WI38 (cell line): ENCODE measurements at regions not wholly inside any gene's neighbourhood (a gene's known extent, or its start where the extent isn't known, plus 50 kb on each side); places are given as distances from the start of the nearest gene placed in this dataset.

ENCODE experiments used
- H3K4me3 ChIP-seq: 2 replicates; pipeline ENCODE4 v1.5.1; 2011; ENCODE audit warnings: low read depth, mild to moderate bottlenecking, control low read depth, low read length
- TF ChIP-seq, protein P1 (sequence below): IDR thresholded peaks from 2 replicates; pipeline ENCODE4 v1.5.1; 2012; ENCODE audit warnings: low read depth, mild to moderate bottlenecking, control low read depth, low read length

DNA sequence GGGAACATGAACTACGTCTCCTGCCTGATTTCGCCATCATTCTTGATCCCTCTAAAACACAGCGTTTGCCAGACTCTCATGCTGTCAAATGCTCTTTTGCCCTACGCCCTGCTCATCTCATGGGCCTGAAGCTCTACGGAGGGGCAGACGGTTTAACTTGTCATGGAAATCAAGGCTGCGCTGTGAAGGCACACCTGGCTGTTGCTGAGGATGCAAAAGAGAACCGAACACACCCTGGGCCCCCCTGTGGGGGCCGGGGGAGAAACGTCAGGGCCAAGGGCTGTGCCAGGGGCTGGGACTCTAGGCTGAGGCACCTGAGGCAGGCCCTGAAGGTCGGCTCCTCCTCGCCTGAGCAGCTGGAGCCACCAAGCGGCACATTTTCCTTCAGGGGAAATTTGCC, 957.2 kb downstream of the BRD1 start:
- TF ChIP-seq, protein P1, sequence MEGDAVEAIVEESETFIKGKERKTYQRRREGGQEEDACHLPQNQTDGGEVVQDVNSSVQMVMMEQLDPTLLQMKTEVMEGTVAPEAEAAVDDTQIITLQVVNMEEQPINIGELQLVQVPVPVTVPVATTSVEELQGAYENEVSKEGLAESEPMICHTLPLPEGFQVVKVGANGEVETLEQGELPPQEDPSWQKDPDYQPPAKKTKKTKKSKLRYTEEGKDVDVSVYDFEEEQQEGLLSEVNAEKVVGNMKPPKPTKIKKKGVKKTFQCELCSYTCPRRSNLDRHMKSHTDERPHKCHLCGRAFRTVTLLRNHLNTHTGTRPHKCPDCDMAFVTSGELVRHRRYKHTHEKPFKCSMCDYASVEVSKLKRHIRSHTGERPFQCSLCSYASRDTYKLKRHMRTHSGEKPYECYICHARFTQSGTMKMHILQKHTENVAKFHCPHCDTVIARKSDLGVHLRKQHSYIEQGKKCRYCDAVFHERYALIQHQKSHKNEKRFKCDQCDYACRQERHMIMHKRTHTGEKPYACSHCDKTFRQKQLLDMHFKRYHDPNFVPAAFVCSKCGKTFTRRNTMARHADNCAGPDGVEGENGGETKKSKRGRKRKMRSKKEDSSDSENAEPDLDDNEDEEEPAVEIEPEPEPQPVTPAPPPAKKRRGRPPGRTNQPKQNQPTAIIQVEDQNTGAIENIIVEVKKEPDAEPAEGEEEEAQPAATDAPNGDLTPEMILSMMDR = no peak
- no peak overlapping the region for H3K4me3 ChIP-seq

DNA sequence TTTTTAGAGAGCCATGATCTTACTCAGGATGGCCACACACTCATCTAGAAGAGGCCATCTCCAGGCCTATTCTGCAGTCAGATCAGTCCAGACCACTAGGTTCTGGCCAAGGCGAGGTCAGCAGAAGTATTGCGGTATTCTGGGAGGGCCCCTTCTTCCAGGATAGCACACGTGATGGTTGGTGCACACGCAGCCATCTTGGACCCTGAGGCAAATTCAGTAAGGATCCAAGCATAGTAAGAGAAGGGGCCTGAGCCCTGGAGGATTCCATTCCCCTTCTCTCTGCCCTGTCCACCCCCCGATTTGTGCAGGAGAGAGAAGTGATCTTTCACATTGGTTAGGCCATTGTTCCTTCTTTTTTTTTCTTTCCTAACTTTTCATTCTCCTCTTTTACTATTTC, 957.9 kb downstream of the BRD1 start:
- TF ChIP-seq, protein P1 = no peak
- H3K4me3 ChIP-seq = no peak overlapping the region

DNA sequence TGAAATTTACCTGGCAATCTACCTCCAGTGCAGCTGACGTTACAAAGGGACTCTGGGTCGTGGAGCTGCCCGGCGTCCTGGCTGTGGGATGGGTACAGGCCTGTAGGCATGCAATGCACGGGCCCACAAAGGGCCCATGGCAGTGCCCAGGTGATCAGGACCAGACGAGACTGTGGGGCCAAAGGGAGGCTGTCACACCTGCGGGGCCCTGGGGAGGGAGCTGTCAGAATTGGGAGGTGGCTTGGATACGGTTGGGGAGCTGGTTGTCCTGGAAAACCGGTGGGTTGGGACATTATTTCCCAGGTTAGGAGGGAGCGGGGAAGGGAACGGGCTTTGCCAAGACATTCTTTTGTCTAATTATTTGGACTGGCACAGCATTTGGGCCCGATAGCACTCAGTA, 958.5 kb downstream of the BRD1 start:
- TF ChIP-seq, protein P1 = no peak
- H3K4me3 ChIP-seq = no peak overlapping the region

DNA sequence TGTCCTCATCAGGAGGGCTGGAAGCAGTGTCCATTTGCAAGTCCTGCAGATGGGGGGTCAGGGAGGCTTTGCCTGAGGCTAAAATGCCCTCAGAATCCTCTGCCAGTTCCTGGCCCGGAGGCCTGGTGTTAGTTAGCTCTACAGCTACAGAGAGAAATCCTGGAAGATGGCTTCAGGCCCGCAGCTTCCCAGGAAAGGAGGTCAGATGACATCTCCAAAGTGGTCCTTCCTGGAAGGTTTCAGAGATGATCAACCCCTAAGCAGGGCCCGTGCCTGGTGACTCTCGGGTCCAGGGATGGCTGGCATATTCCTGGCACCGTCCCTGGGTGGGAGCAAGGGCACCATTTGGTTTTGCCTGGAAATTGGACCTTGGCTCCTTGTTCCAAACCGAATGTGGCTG, 959.1 kb downstream of the BRD1 start:
- TF ChIP-seq, protein P1 = no peak
- no peak overlapping the region for H3K4me3 ChIP-seq

DNA sequence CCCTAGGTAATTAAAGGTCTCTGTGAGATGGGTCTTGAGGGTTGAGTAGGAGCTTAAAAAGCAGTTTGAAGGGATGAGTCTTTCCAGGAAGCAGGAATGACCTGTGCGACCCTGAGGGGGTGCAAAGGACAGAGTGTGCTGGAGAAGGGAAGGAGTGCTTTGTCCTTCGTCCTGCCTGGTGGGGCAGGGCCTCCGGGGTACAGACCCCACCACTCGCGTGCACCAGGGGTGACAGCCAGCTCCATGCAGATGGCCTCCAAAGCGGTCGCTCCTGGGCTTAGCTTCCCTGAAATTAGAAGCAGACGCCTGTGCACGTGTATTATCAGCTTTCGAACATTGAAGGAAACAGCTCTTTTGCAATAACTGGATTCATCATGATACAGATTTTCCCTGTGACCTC, 959.8 kb downstream of the BRD1 start:
- no peak overlapping the region for H3K4me3 ChIP-seq
- TF ChIP-seq, protein P1 = no peak

DNA sequence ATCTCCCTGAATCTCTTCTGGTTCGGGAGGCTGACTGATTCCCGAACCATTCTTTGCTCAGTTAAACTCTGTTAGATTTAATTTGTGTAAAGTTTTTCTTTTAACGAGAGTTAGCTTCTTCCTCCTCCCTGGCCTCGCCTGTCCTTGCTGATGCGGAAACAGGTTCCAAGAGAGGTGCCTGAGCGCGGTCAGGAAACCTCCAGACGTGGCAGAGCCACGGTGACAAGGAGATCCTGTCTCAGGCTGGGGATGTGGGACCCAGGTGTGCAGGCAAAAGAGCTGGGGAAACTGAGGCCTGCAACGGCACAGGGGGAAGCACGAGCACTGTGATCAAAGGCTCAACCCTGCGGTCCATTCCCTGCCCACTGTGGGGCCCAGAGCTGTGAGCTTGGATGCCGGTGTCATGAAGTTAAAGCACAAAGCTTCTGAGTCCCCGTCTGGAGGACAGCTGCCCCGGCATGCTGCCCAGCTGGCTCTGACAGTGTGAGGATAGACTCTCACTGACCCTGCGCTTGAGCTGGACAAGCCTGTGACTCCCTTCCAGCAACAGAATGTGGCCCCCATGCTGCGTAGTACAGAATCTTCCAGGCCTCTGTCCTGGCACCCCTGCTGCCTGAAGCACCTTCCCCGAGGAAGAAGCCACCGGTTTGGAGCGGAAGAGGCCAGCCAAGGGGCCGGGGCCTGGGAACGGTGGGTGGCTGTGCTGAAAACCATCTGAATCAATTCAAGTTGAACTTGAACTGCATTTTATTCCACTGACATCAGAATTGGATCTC, 960.6 kb downstream of the BRD1 start:
- TF ChIP-seq, protein P1 = no peak
- no peak overlapping the region for H3K4me3 ChIP-seq

DNA sequence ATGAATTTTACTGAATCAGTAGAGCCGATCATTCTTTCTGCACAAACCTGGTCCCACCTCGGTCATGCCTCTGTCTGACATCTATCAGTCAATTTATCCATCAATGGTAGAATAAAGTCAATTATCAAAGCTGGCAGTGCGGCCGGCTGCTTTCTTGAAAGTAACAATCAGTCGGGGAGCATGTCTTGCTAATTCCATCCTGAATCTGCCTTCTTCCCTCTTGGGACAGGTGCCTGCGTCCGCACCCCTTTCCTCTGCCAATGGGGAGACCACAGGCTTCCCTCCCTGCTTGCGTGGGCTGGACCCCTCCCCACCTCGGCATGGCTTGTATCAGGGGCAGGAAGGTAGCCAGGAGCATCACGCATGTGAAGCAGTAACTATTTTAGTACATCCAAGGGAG, 962.9 kb downstream of the BRD1 start:
- H3K4me3 ChIP-seq = no peak overlapping the region
- TF ChIP-seq, protein P1 = no peak
